22Rv1 (cell line): ENCODE measurements at regions not wholly inside any gene's neighbourhood (a gene's known extent, or its start where the extent isn't known, plus 50 kb on each side); places are given as distances from the start of the nearest gene placed in this dataset.

Source experiments
- CTCF ChIP-seq: fragments of 450-650 bp; IDR thresholded peaks from 2 replicates; pipeline ENCODE4 v1.5.1; 2017; ENCODE audit warnings: mild to moderate bottlenecking
- ZFX ChIP-seq: fragments of 450-650 bp; IDR thresholded peaks from 2 replicates; pipeline ENCODE4 v1.6.1; 2017; ENCODE audit warnings: antibody characterized with exemption, borderline replicate concordance

DNA sequence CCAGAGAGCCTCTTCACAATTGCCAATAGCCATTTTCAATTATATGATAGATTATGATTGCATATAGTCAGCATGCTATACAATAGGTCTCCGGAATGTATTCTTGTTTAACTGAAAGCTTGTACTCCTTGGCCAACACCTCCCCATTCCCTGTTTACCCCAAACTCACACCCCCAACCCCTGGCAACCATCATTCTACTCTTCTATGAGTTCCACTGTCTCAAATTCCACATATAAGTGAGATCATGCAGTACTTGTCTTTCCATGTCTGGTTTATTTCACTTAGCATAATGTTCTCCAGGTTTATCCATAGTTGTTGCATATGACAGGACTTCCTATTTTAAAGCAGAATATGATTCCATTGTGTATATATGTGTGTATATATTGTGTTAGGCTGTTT is 110.7 kb upstream of the STC2 start:
- TF ChIP-seq CTCF: no peak
- TF ChIP-seq ZFX: no peak
